ENCODE measurements at regions not wholly inside any gene's neighbourhood (a gene's known extent, or its start where the extent isn't known, plus 50 kb on each side); places are given as distances from the start of the nearest gene placed in this dataset.
"Not testable (repeated sequence)": the region's sequence is repeated elsewhere in the genome, so short reads cannot be mapped to it uniquely, and the experiment has no call there.

GRCh38 chrY:18078452-18078851 is 52.9 kb downstream of the CDY2A start:
- H3K27me3 Mint-ChIP-seq; POLR2A ChIA-PET; H3K4me3 Mint-ChIP-seq; H3K9me3 Mint-ChIP-seq; H3K36me3 Mint-ChIP-seq; ATAC-seq (ENCODE audit: low read depth); H3K27ac Mint-ChIP-seq; DNase-seq; H3K4me1 Mint-ChIP-seq: not testable (repeated sequence)

GRCh38 chrY:18085910-18086309 is 60.3 kb downstream of the CDY2A start:
- H3K4me1 Mint-ChIP-seq; ATAC-seq (ENCODE audit: low read depth); H3K36me3 Mint-ChIP-seq; H3K27ac Mint-ChIP-seq; H3K9me3 Mint-ChIP-seq; DNase-seq; H3K27me3 Mint-ChIP-seq; H3K4me3 Mint-ChIP-seq; POLR2A ChIA-PET: not testable (repeated sequence)

GRCh38 chrY:18086361-18086977 is 60.9 kb downstream of the CDY2A start:
- H3K36me3 Mint-ChIP-seq; POLR2A ChIA-PET; H3K27ac Mint-ChIP-seq; H3K4me3 Mint-ChIP-seq; H3K4me1 Mint-ChIP-seq; DNase-seq; H3K9me3 Mint-ChIP-seq; ATAC-seq (ENCODE audit: low read depth); H3K27me3 Mint-ChIP-seq: not testable (repeated sequence)

- H3K4me1 Mint-ChIP-seq; H3K36me3 Mint-ChIP-seq; H3K9me3 Mint-ChIP-seq; ATAC-seq (ENCODE audit: low read depth); POLR2A ChIA-PET; H3K27me3 Mint-ChIP-seq; H3K27ac Mint-ChIP-seq; DNase-seq; H3K4me3 Mint-ChIP-seq: not testable (repeated sequence)
Measured at GRCh38 chrY:18087943-18088655, 62.5 kb downstream of the CDY2A start.

- H3K27ac Mint-ChIP-seq; H3K36me3 Mint-ChIP-seq; H3K4me3 Mint-ChIP-seq; POLR2A ChIA-PET; ATAC-seq (ENCODE audit: low read depth); H3K9me3 Mint-ChIP-seq; H3K27me3 Mint-ChIP-seq; DNase-seq; H3K4me1 Mint-ChIP-seq: not testable (repeated sequence)
Measured at GRCh38 chrY:18092952-18093351, 67.4 kb downstream of the CDY2A start.

- H3K4me1 Mint-ChIP-seq = not testable (repeated sequence)
Measured at GRCh38 chrY:18105691-18106090, 80.1 kb downstream of the CDY2A start.

GRCh38 chrY:18118388-18118787 is 92.8 kb downstream of the CDY2A start:
- H3K4me3 Mint-ChIP-seq; POLR2A ChIA-PET; ATAC-seq (ENCODE audit: low read depth); H3K27ac Mint-ChIP-seq; H3K36me3 Mint-ChIP-seq; DNase-seq; H3K4me1 Mint-ChIP-seq; H3K9me3 Mint-ChIP-seq; H3K27me3 Mint-ChIP-seq: not testable (repeated sequence)

More at GRCh38 chrY:18105691-18106090, 80.1 kb downstream of the CDY2A start:
- ATAC-seq (ENCODE audit: low read depth); POLR2A ChIA-PET; DNase-seq; H3K4me3 Mint-ChIP-seq; H3K27ac Mint-ChIP-seq; H3K36me3 Mint-ChIP-seq; H3K9me3 Mint-ChIP-seq; H3K27me3 Mint-ChIP-seq: not testable (repeated sequence)

- POLR2A ChIA-PET = not testable (repeated sequence)
Measured at GRCh38 chrY:18137718-18138117, 112.1 kb downstream of the CDY2A start.

GRCh38 chrY:18139311-18140007 is 113.9 kb downstream of the CDY2A start:
- H3K9me3 Mint-ChIP-seq; H3K36me3 Mint-ChIP-seq; POLR2A ChIA-PET; H3K27ac Mint-ChIP-seq; H3K27me3 Mint-ChIP-seq; DNase-seq; H3K4me3 Mint-ChIP-seq; H3K4me1 Mint-ChIP-seq; ATAC-seq (ENCODE audit: low read depth): not testable (repeated sequence)

More at GRCh38 chrY:18137718-18138117, 112.1 kb downstream of the CDY2A start:
- H3K9me3 Mint-ChIP-seq; DNase-seq; ATAC-seq (ENCODE audit: low read depth); H3K4me3 Mint-ChIP-seq; H3K4me1 Mint-ChIP-seq; H3K36me3 Mint-ChIP-seq; H3K27me3 Mint-ChIP-seq; H3K27ac Mint-ChIP-seq: not testable (repeated sequence)

GRCh38 chrY:18146417-18146816 is 120.8 kb downstream of the CDY2A start:
- H3K4me1 Mint-ChIP-seq; H3K27me3 Mint-ChIP-seq; H3K4me3 Mint-ChIP-seq; POLR2A ChIA-PET; H3K36me3 Mint-ChIP-seq; H3K9me3 Mint-ChIP-seq; ATAC-seq (ENCODE audit: low read depth); H3K27ac Mint-ChIP-seq; DNase-seq: not testable (repeated sequence)

- H3K4me1 Mint-ChIP-seq; POLR2A ChIA-PET; H3K27ac Mint-ChIP-seq; H3K4me3 Mint-ChIP-seq; DNase-seq; H3K27me3 Mint-ChIP-seq; H3K9me3 Mint-ChIP-seq; H3K36me3 Mint-ChIP-seq; ATAC-seq (ENCODE audit: low read depth): not testable (repeated sequence)
Measured at GRCh38 chrY:18152626-18153025, 127.0 kb downstream of the CDY2A start.

- H3K9me3 Mint-ChIP-seq; H3K4me3 Mint-ChIP-seq; H3K36me3 Mint-ChIP-seq; H3K27ac Mint-ChIP-seq; H3K27me3 Mint-ChIP-seq; ATAC-seq (ENCODE audit: low read depth); DNase-seq; POLR2A ChIA-PET; H3K4me1 Mint-ChIP-seq: not testable (repeated sequence)
Measured at GRCh38 chrY:18165738-18166137, 140.2 kb downstream of the CDY2A start.

GRCh38 chrY:18176118-18176517 is 150.5 kb downstream of the CDY2A start:
- H3K9me3 Mint-ChIP-seq; DNase-seq; H3K36me3 Mint-ChIP-seq; H3K27ac Mint-ChIP-seq; H3K4me3 Mint-ChIP-seq; ATAC-seq (ENCODE audit: low read depth); POLR2A ChIA-PET; H3K27me3 Mint-ChIP-seq; H3K4me1 Mint-ChIP-seq: not testable (repeated sequence)

Measured in activated naive CD8-positive, alpha-beta T cell treated with anti-CD3 and anti-CD28 coated beads, Interleukin-2, amount 10 ng/mL, durations not matched to agents 7 days and 5 days (primary cell).